Kasumi-1 (cell line): ENCODE measurements at regions not wholly inside any gene's neighbourhood (a gene's known extent, or its start where the extent isn't known, plus 50 kb on each side); places are given as distances from the start of the nearest gene placed in this dataset.
A peak's percentile ranks its signal among the peaks of the same experiment; 100 is the strongest.

Experiments
- DNase-seq, 2 experiments: peaks; one replicate each; lab custom pipeline; 2025; lab: John Stamatoyannopoulos, UW

- no peak for DNase-seq
Observed at GRCh38 chr2:224210286-224211180, 171.4 kb upstream of the SERPINE2 start.

GRCh38 chr2:224209555-224210285, 170.6 kb upstream of the SERPINE2 start:
- DNase-seq = no peak

GRCh38 chr2:224208443-224208842, 169.4 kb upstream of the SERPINE2 start:
- no peak for DNase-seq

- DNase-seq = no peak
Observed at GRCh38 chr2:224208007-224208406, 168.9 kb upstream of the SERPINE2 start.

GRCh38 chr2:224206816-224207215, 167.7 kb upstream of the SERPINE2 start:
- DNase-seq = no peak

- DNase-seq = no peak
Observed at GRCh38 chr2:224202281-224202865, 163.3 kb upstream of the SERPINE2 start.

- no peak for DNase-seq
Observed at GRCh38 chr2:224198436-224198835, 159.3 kb upstream of the SERPINE2 start.

GRCh38 chr2:224196810-224197209, 157.7 kb upstream of the SERPINE2 start:
- DNase-seq = no peak

GRCh38 chr2:224195925-224196571, 157.0 kb upstream of the SERPINE2 start:
- no peak for DNase-seq

- no peak for DNase-seq
Observed at GRCh38 chr2:224194161-224194560, 155.1 kb upstream of the SERPINE2 start.

GRCh38 chr2:224191465-224191864, 152.4 kb upstream of the SERPINE2 start:
- DNase-seq = no peak

GRCh38 chr2:224190936-224191270, 151.8 kb upstream of the SERPINE2 start:
- no peak for DNase-seq

- DNase-seq = no peak
Observed at GRCh38 chr2:224190234-224190935, 151.3 kb upstream of the SERPINE2 start.

GRCh38 chr2:224187220-224187619, 148.1 kb upstream of the SERPINE2 start:
- DNase-seq = no peak

GRCh38 chr2:224185023-224185601, 146.0 kb upstream of the SERPINE2 start:
- DNase-seq = no peak

- DNase-seq = no peak
Observed at GRCh38 chr2:224183086-224183485, 144.0 kb upstream of the SERPINE2 start.

GRCh38 chr2:224182498-224182897, 143.4 kb upstream of the SERPINE2 start:
- DNase-seq = no peak

- DNase-seq = no peak
Observed at GRCh38 chr2:224181534-224182155, 142.6 kb upstream of the SERPINE2 start.

- no peak for DNase-seq
Observed at GRCh38 chr2:224180810-224181209, 141.7 kb upstream of the SERPINE2 start.

GRCh38 chr2:224178056-224178455, 139.0 kb upstream of the SERPINE2 start:
- DNase-seq = no peak

- DNase-seq = peak; percentile 12 to 19
Observed at GRCh38 chr2:224175538-224175937, 136.5 kb upstream of the SERPINE2 start.
